IMR-90 (cell line): ENCODE measurements at regions not wholly inside any gene's neighbourhood (a gene's known extent, or its start where the extent isn't known, plus 50 kb on each side); places are given as distances from the start of the nearest gene placed in this dataset.

Experiments used
- ATAC-seq: fragments of 200-7000 bp; cut with Tn5 transposase; 2 replicates; pipeline ENCODE4 v1.9.1; 2020; ENCODE audit warnings: low read depth, mild to moderate bottlenecking, moderate library complexity
- BruUV-seq: library from RNA; stranded (reverse); fragments of 400-500 nt; replicated peaks from 2 replicates; lab custom pipeline; 2021; lab: Mats Ljungman, UMichigan
- CTCF ChIA-PET: fragments of 300-600 bp; formaldehyde crosslinking; extraction: SDS; loops from one replicate; lab custom pipeline; 2021; ENCODE audit warnings: antibody characterized with exemption; lab: Yijun Ruan, JAX
- POLR2A ChIA-PET: fragments of 300-600 bp; sonication (Branson Sonifier 250); formaldehyde crosslinking; loops from one replicate; lab custom pipeline; 2022; ENCODE audit warnings: antibody characterized with exemption; ENCODE audit not compliant: unreplicated experiment; lab: Charles Lee
- DNase-seq: peaks from one replicate; pipeline ENCODE4 v3.0.0; 2013
- H2AFZ ChIP-seq: replicated peaks from 2 replicates; pipeline ENCODE3; 2013; ENCODE audit warnings: low read length, mild to moderate bottlenecking; ENCODE audit not compliant: poor library complexity
- H2AK5ac ChIP-seq: 2 replicates; pipeline ENCODE4 v1.6.1; 2013; ENCODE audit warnings: low read depth, low read length, inconsistent platforms
- H2AK9ac ChIP-seq: replicated peaks from 2 replicates; pipeline ENCODE3; 2013; ENCODE audit warnings: mild to moderate bottlenecking, low read depth, low read length, moderate library complexity; ENCODE audit not compliant: poor library complexity
- H2BK120ac ChIP-seq: 2 replicates; pipeline ENCODE4 v1.6.1; 2013; ENCODE audit warnings: low read depth, low read length, inconsistent platforms
- H2BK15ac ChIP-seq: 3 replicates; pipeline ENCODE4 v1.6.1; 2013; ENCODE audit warnings: low read depth, low read length, inconsistent platforms
- H2BK20ac ChIP-seq: 2 replicates; pipeline ENCODE4 v1.6.1; 2013; ENCODE audit warnings: low read depth, mild to moderate bottlenecking, inconsistent platforms, low read length, moderate library complexity
- H2BK5ac ChIP-seq: 2 replicates; pipeline ENCODE4 v1.6.1; 2013; ENCODE audit warnings: mild to moderate bottlenecking, low read depth, low read length, inconsistent platforms; ENCODE audit not compliant: poor library complexity, severe bottlenecking
- H3K14ac ChIP-seq: replicated peaks from 2 replicates; pipeline ENCODE4 v1.6.1; 2013; ENCODE audit warnings: low read depth, low read length, inconsistent platforms
- H3K18ac ChIP-seq: 2 replicates; pipeline ENCODE4 v1.6.1; 2013; ENCODE audit warnings: low read depth, low read length, control low read depth
- H3K23ac ChIP-seq: 2 replicates; pipeline ENCODE4 v1.6.1; 2013; ENCODE audit warnings: low read depth, low read length, inconsistent platforms
- H3K27ac ChIP-seq: 2 replicates; pipeline ENCODE4 v1.5.1; 2013; ENCODE audit warnings: mild to moderate bottlenecking, control low read depth, low read length; ENCODE audit not compliant: insufficient read depth
- H3K27me3 ChIP-seq: 2 replicates; pipeline ENCODE4 v1.6.1; 2013; ENCODE audit warnings: low read length; ENCODE audit not compliant: control insufficient read depth, insufficient read depth
- H3K36me3 ChIP-seq: 2 replicates; pipeline ENCODE4 v1.6.1; 2013; ENCODE audit warnings: low read length, mixed read lengths; ENCODE audit not compliant: control insufficient read depth, insufficient read depth
- H3K4ac ChIP-seq: 2 replicates; pipeline ENCODE4 v1.6.1; 2013; ENCODE audit warnings: low read depth, low read length, inconsistent platforms
- H3K4me1 ChIP-seq: 2 replicates; pipeline ENCODE4 v1.6.1; 2013; ENCODE audit warnings: low read length, mixed read lengths; ENCODE audit not compliant: control insufficient read depth, insufficient read depth
- H3K4me2 ChIP-seq: 2 replicates; pipeline ENCODE4 v1.6.1; 2013; ENCODE audit warnings: low read depth, mild to moderate bottlenecking, control low read depth, low read length, moderate library complexity
- H3K4me3 ChIP-seq: 2 replicates; pipeline ENCODE4 v1.5.1; 2013; ENCODE audit warnings: low read depth, mild to moderate bottlenecking, control low read depth, low read length, moderate library complexity; ENCODE audit not compliant: insufficient read depth
- H3K56ac ChIP-seq: 2 replicates; pipeline ENCODE4 v1.6.1; 2013; ENCODE audit warnings: low read length, inconsistent platforms; ENCODE audit not compliant: insufficient read depth; ENCODE audit errors: extremely low read depth
- H3K79me1 ChIP-seq, 2 experiments: 2 replicates each; pipeline ENCODE4 v1.6.1; 2013; ENCODE audit warnings: low read length in 2 of 2, inconsistent platforms in 1 of 2, low read depth in 1 of 2
- H3K9ac ChIP-seq: 2 replicates; pipeline ENCODE4 v1.6.1; 2013; ENCODE audit warnings: low read depth, low read length, control low read depth
- H3K9me1 ChIP-seq: 2 replicates; pipeline ENCODE4 v1.6.1; 2013; ENCODE audit warnings: low read length, inconsistent platforms; ENCODE audit not compliant: insufficient read depth
- H3K9me3 ChIP-seq: 2 replicates; pipeline ENCODE4 v1.6.1; 2013; ENCODE audit warnings: low read length; ENCODE audit not compliant: control insufficient read depth, insufficient read depth
- H4K20me1 ChIP-seq: 2 replicates; pipeline ENCODE4 v1.6.1; 2013; ENCODE audit warnings: low read length, inconsistent platforms; ENCODE audit not compliant: insufficient read depth
- H4K5ac ChIP-seq: 2 replicates; pipeline ENCODE4 v1.6.1; 2013; ENCODE audit warnings: mild to moderate bottlenecking, low read depth, low read length, control low read depth
- H4K8ac ChIP-seq, 2 experiments: 2 replicates each; pipeline ENCODE4 v1.6.1; 2013; ENCODE audit warnings: low read depth in 2 of 2, low read length in 2 of 2, control low read depth in 1 of 2, inconsistent platforms in 1 of 2
- H4K91ac ChIP-seq: 2 replicates; pipeline ENCODE4 v1.6.1; 2013; ENCODE audit warnings: low read depth, low read length, inconsistent platforms; ENCODE audit not compliant: insufficient read depth
- BHLHE40 ChIP-seq: fragments of 150-350 bp; IDR thresholded peaks from 2 replicates; pipeline ENCODE4 v1.6.1; 2016; ENCODE audit warnings: mild to moderate bottlenecking, low read depth, low read length
- CEBPB ChIP-seq: IDR thresholded peaks from 2 replicates; pipeline ENCODE4 v1.6.1; 2012; ENCODE audit warnings: low read depth, low read length, improper control_type of control experiment
- FOS ChIP-seq: fragments of 150-350 bp; IDR thresholded peaks from 2 replicates; pipeline ENCODE4 v1.6.1; 2016; ENCODE audit warnings: low read depth, low read length
- MAFK ChIP-seq: IDR thresholded peaks from 2 replicates; pipeline ENCODE4 v1.6.1; 2012; ENCODE audit warnings: low read depth, low read length, improper control_type of control experiment
- MAZ ChIP-seq: IDR thresholded peaks from 2 replicates; pipeline ENCODE4 v1.6.1; 2012; ENCODE audit warnings: low read depth, mild to moderate bottlenecking, low read length, improper control_type of control experiment, moderate library complexity, borderline replicate concordance
- MXI1 ChIP-seq: IDR thresholded peaks from 2 replicates; pipeline ENCODE4 v1.6.1; 2012; ENCODE audit warnings: low read depth, mild to moderate bottlenecking, low read length, moderate library complexity, borderline replicate concordance
- NFE2L2 ChIP-seq: fragments of 150-350 bp; IDR thresholded peaks from 2 replicates; pipeline ENCODE4 v1.6.1; 2016; ENCODE audit warnings: low read depth, mild to moderate bottlenecking, low read length
- POLR2A ChIP-seq: IDR thresholded peaks from 2 replicates; pipeline ENCODE4 v1.6.1; 2012; ENCODE audit warnings: mild to moderate bottlenecking, low read depth, low read length
- RCOR1 ChIP-seq: IDR thresholded peaks from 2 replicates; pipeline ENCODE4 v1.6.1; 2012; ENCODE audit warnings: mild to moderate bottlenecking, low read length, improper control_type of control experiment; ENCODE audit not compliant: insufficient replicate concordance
- RFX5 ChIP-seq: IDR thresholded peaks from 2 replicates; pipeline ENCODE4 v1.8.0; 2012; ENCODE audit warnings: low read depth, mild to moderate bottlenecking, low read length, moderate library complexity
- WGBS, 2 experiments: methylation state at CpG; one replicate each; pipeline versions ENCODE4 v1.1.5 to v1.1.7; 2013; ENCODE audit warnings: missing lambda C conversion rate in 2 of 2; ENCODE audit not compliant: insufficient read length in 1 of 2; ENCODE audit errors: extremely low coverage in 2 of 2; 5-methylcytosine and 5-hydroxymethylcytosine counted together
- dilution Hi-C: fragments of 300-500 bp; cut with HindIII; formaldehyde crosslinking; loops from one replicate; pipeline ENCODE4 v1.14.3; 2018; ENCODE audit warnings: low sequenced_read_pairs; ENCODE audit not compliant: unreplicated experiment
- in situ Hi-C: fragments of 300-500 bp; cut with MboI; formaldehyde crosslinking; loops from 3 replicates; pipeline ENCODE4 v1.14.3; 2019; ENCODE audit warnings: low sequenced_read_pairs, inconsistent platforms, mixed read lengths
- intact Hi-C: fragments of 100-400 bp; cut with micrococcal nuclease; formaldehyde crosslinking; loops from 2 replicates; pipeline ENCODE4 v1.10.0; 2022
- TF ChIP-seq, protein P1 (sequence below): conservative IDR thresholded peaks from 2 replicates; pipeline ENCODE4 v1.5.1; 2012; ENCODE audit warnings: mild to moderate bottlenecking, low read depth, low read length, improper control_type of control experiment
- TF ChIP-seq, protein P2 (sequence below): fragments of 150-350 bp; IDR thresholded peaks from 2 replicates; pipeline ENCODE4 v1.6.1; 2016; ENCODE audit warnings: low read depth, mild to moderate bottlenecking, low read length, moderate library complexity, borderline replicate concordance

DNA sequence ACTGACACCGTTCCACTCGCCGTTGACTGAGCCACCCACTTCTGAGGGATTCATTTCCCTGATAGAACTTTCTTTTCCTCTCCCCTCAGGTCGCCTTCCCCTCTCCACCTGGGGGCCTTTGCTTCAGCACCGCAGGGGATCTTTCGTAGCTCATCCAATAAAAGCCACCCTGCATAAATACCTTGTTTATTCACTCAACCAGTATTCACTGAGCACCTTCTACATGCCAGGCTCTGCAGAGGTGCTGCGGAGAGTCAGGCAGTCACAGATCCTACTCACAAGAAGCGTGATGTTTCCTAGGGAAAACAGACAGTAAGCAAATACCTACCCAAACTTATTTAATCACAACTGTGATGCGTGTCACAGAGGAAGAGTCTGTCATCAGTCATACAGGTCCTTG is 127.7 kb downstream of the TEX36 start:
- ATAC-seq (no peak), DNase-seq (no peak)
- in situ Hi-C loops, result no loop called here
- H3K36me3 ChIP-seq, result no peaks in the 10 kb centered on the region
- H3K23ac ChIP-seq, result no peak overlapping the region
- H3K9me1 ChIP-seq, result no peaks in the 10 kb centered on the region
- H3K4me2 ChIP-seq, result no peak overlapping the region
- no peak overlapping the region for H3K4ac ChIP-seq
- H4K20me1 ChIP-seq, result no peaks in the 10 kb centered on the region
- no peak overlapping the region for H3K18ac ChIP-seq
- ChIA-PET CTCF (no interaction called here), POLR2A (no interaction called here)
- 54% methylated on average over 7 of the region's 9 CpGs; no CpG with 5 or more reads in 1 of the 2 experiments for WGBS, 2 experiments
- TF ChIP-seq, protein P1, sequence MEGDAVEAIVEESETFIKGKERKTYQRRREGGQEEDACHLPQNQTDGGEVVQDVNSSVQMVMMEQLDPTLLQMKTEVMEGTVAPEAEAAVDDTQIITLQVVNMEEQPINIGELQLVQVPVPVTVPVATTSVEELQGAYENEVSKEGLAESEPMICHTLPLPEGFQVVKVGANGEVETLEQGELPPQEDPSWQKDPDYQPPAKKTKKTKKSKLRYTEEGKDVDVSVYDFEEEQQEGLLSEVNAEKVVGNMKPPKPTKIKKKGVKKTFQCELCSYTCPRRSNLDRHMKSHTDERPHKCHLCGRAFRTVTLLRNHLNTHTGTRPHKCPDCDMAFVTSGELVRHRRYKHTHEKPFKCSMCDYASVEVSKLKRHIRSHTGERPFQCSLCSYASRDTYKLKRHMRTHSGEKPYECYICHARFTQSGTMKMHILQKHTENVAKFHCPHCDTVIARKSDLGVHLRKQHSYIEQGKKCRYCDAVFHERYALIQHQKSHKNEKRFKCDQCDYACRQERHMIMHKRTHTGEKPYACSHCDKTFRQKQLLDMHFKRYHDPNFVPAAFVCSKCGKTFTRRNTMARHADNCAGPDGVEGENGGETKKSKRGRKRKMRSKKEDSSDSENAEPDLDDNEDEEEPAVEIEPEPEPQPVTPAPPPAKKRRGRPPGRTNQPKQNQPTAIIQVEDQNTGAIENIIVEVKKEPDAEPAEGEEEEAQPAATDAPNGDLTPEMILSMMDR, result no peak
- TF ChIP-seq RFX5, result no peak
- TF ChIP-seq CEBPB, result no peak
- TF ChIP-seq MAZ, result no peak
- TF ChIP-seq BHLHE40, result no peak
- no peak for TF ChIP-seq MXI1
- TF ChIP-seq, protein P2, sequence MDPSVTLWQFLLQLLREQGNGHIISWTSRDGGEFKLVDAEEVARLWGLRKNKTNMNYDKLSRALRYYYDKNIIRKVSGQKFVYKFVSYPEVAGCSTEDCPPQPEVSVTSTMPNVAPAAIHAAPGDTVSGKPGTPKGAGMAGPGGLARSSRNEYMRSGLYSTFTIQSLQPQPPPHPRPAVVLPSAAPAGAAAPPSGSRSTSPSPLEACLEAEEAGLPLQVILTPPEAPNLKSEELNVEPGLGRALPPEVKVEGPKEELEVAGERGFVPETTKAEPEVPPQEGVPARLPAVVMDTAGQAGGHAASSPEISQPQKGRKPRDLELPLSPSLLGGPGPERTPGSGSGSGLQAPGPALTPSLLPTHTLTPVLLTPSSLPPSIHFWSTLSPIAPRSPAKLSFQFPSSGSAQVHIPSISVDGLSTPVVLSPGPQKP, result no peak
- TF ChIP-seq POLR2A, result no peak
- TF ChIP-seq RCOR1, result no peak
- no peak for TF ChIP-seq FOS
- no peak for TF ChIP-seq NFE2L2
- no peak for TF ChIP-seq MAFK
- no peak overlapping the region for H3K9ac ChIP-seq
- H2AFZ ChIP-seq, result no peak overlapping the region
- no peak overlapping the region for H4K5ac ChIP-seq
- H3K79me1 ChIP-seq, result no peaks in the 10 kb centered on the region
- H2AK5ac ChIP-seq, result no peak overlapping the region
- H3K4me3 ChIP-seq, result no peak overlapping the region
- no peaks in the 10 kb centered on the region; the same call in 1 of the 2 replicates for H3K27me3 ChIP-seq
- no peak overlapping the region for H2BK20ac ChIP-seq
- H4K8ac ChIP-seq, result no peak overlapping the region
- no peaks in the 10 kb centered on the region for H3K9me3 ChIP-seq
- H3K4me1 ChIP-seq, result no peaks in the 10 kb centered on the region
- H3K14ac ChIP-seq, result no peak overlapping the region
- no peak overlapping the region for H2BK15ac ChIP-seq
- no peak overlapping the region for H3K27ac ChIP-seq
- dilution Hi-C loops, result no loop called here
- H2BK120ac ChIP-seq, result no peak overlapping the region
- no TSS peak for BruUV-seq
- intact Hi-C loops, result no loop called here
- H2AK9ac ChIP-seq, result no peak overlapping the region
- no peak overlapping the region for H2BK5ac ChIP-seq
- H3K56ac ChIP-seq, result no peak overlapping the region
- no peak overlapping the region for H4K91ac ChIP-seq
